HEK293T (cell line): ENCODE measurements at regions not wholly inside any gene's neighbourhood (a gene's known extent, or its start where the extent isn't known, plus 50 kb on each side); places are given as distances from the start of the nearest gene placed in this dataset.

Experiments
- CTCF ChIA-PET: fragments of 350-600 bp; formaldehyde crosslinking; extraction: SDS; loops from one replicate; lab custom pipeline; 2021; ENCODE audit warnings: antibody characterized with exemption, inconsistent platforms; lab: Yijun Ruan, JAX
- POLR2A ChIA-PET: fragments of 350-600 bp; formaldehyde crosslinking; extraction: SDS; loops from one replicate; lab custom pipeline; 2020; ENCODE audit warnings: antibody characterized with exemption, inconsistent platforms; lab: Yijun Ruan, JAX
- DNase-seq: peaks from one replicate; pipeline ENCODE4 v3.0.0; 2012; ENCODE audit warnings: mixed read lengths; ENCODE audit errors: extremely low spot score
- ARNT ChIP-seq: fragments of 450-650 bp; IDR thresholded peaks from 2 replicates; pipeline ENCODE4 v1.6.1; 2017; ENCODE audit warnings: mild to moderate bottlenecking
- BHLHE40 ChIP-seq: fragments of 450-650 bp; IDR thresholded peaks from 2 replicates; pipeline ENCODE4 v1.6.1; 2016; ENCODE audit warnings: mild to moderate bottlenecking, moderate library complexity, borderline replicate concordance
- CTBP1 ChIP-seq: fragments of 450-650 bp; IDR thresholded peaks from 2 replicates; pipeline ENCODE4 v1.6.1; 2016; ENCODE audit warnings: borderline replicate concordance
- ELF4 ChIP-seq: fragments of 450-650 bp; IDR thresholded peaks from 2 replicates; pipeline ENCODE4 v1.6.1; 2017; ENCODE audit warnings: antibody characterized with exemption
- FOXA1 ChIP-seq: fragments of 450-650 bp; IDR thresholded peaks from 2 replicates; pipeline ENCODE4 v1.6.1; 2016; ENCODE audit warnings: mild to moderate bottlenecking
- FOXK2 ChIP-seq: fragments of 450-650 bp; IDR thresholded peaks from 2 replicates; pipeline ENCODE4 v1.6.1; 2016; ENCODE audit warnings: mild to moderate bottlenecking
- FOXM1 ChIP-seq: fragments of 450-650 bp; IDR thresholded peaks from 2 replicates; pipeline ENCODE4 v1.6.1; 2017; ENCODE audit warnings: mild to moderate bottlenecking, borderline replicate concordance
- HDGF ChIP-seq: fragments of 450-650 bp; IDR thresholded peaks from 2 replicates; pipeline ENCODE4 v1.6.1; 2017; ENCODE audit warnings: antibody characterized with exemption, borderline replicate concordance
- L3MBTL2 ChIP-seq: fragments of 450-650 bp; conservative IDR thresholded peaks from 2 replicates; pipeline ENCODE4 v1.6.1; 2016; ENCODE audit warnings: mild to moderate bottlenecking
- LEF1 ChIP-seq: fragments of 450-650 bp; IDR thresholded peaks from 2 replicates; pipeline ENCODE4 v1.6.1; 2017; ENCODE audit warnings: mild to moderate bottlenecking, borderline replicate concordance
- NFRKB ChIP-seq: fragments of 450-650 bp; IDR thresholded peaks from 2 replicates; pipeline ENCODE4 v1.6.1; 2016; ENCODE audit warnings: mild to moderate bottlenecking, moderate library complexity
- PKNOX1 ChIP-seq: fragments of 450-650 bp; IDR thresholded peaks from 2 replicates; pipeline ENCODE4 v1.6.1; 2016
- SP1 ChIP-seq: fragments of 450-650 bp; IDR thresholded peaks from 2 replicates; pipeline ENCODE4 v1.6.1; 2017
- SUZ12 ChIP-seq: fragments of 450-650 bp; IDR thresholded peaks from 2 replicates; pipeline ENCODE4 v1.6.1; 2016; ENCODE audit warnings: mild to moderate bottlenecking
- TARDBP ChIP-seq: fragments of 450-650 bp; IDR thresholded peaks from 2 replicates; pipeline ENCODE4 v1.6.1; 2016
- ZNF384 ChIP-seq: fragments of 450-650 bp; IDR thresholded peaks from 2 replicates; pipeline ENCODE4 v1.6.1; 2016

DNA sequence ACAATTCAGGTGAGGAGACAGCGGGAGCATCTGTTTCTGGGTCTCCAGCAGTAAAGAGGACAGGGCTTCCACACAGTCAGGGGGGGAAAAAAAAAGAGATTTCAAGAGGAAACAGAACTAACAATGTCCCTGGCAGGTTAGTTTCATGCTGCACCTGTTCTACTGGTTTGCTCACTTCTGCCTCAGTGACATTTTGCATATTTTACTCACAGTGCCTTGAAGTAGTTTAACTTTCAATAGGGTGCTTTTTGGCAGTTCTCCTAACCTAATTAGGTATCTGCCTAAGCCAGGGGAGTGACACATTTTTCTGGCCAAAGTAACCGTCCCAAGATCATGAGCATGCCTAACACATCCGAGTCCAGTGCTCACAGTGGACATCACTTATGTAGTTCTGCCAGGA, 109.0 kb upstream of the ALK start:
- CTCF ChIA-PET = no interaction called here
- DNase-seq = no peak
- POLR2A ChIA-PET = no interaction called here
- no peak for TF ChIP-seq ARNT

DNA sequence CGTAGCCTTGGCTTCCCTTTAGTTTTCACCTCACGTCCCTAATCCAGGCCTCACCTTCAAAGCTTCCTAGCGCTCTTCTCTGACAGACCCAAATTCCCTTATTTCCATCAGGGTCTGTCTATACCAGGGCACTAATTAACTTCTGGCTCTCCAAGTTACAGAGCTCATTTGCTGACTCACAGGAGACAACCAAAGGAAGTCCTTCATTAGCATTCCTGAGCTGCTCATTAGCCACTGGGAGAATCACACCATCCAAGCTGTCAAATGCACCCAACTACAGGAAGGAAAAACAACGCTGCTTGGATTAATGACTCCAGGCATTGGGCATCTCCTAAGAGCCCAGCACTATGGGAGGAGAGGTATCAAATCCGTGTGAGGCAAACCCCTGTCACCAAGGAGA, 109.8 kb upstream of the ALK start:
- TF ChIP-seq NFRKB (no peak), LEF1 (no peak), HDGF (no peak), FOXK2 (no peak), ZNF384 (no peak), ELF4 (no peak), BHLHE40 (no peak), PKNOX1 (no peak), SP1 (no peak), FOXA1 (no peak), TARDBP (no peak), ARNT (no peak), CTBP1 (no peak), SUZ12 (no peak), L3MBTL2 (no peak), FOXM1 (no peak)
- DNase-seq = no peak
- ChIA-PET CTCF (no interaction called here), POLR2A (no interaction called here)

- no peak for DNase-seq
- ChIA-PET POLR2A (no interaction called here), CTCF (no interaction called here)
- TF ChIP-seq FOXM1 (no peak), L3MBTL2 (no peak), CTBP1 (no peak), LEF1 (no peak), HDGF (no peak), SP1 (no peak), FOXA1 (no peak), BHLHE40 (no peak), PKNOX1 (no peak), TARDBP (no peak), NFRKB (no peak), ELF4 (no peak), SUZ12 (no peak), ZNF384 (no peak), ARNT (no peak), FOXK2 (no peak)
These were observed 112.6 kb upstream of the YPEL5 start for GRCh38 chr2:30034052-30034775.

DNA sequence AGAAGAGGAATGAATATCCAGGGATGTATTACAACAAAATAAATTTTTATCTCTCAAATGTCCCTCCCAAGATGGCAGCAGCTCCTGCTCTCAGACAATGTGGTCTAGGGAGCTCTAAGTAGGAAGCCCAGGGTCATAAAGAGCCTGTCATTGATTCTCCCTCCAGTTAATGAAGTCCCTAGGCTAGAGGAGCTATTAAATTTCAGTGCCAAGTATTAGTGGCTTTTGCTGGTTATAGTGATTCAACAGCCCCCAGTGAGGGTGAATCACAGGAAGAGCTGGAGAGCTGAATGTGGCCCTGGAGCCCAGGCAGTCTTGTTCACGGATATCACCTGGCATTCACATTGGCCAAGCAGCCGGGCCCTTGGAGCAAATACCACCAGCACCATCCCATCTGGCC, 109.8 kb upstream of the YPEL5 start:
- TF ChIP-seq FOXA1 (no peak), SUZ12 (no peak), FOXM1 (no peak), PKNOX1 (no peak), BHLHE40 (no peak), LEF1 (no peak)
- CTCF ChIA-PET = no interaction called here
- POLR2A ChIA-PET = no interaction called here
- DNase-seq = no peak

- POLR2A ChIA-PET = no interaction called here
- CTCF ChIA-PET = interaction anchor here (1.2 kb wide), 1 partner anchor 13 kb away, joined by 3 read pairs; no protein-coding TSS in a partner anchor
- no peak for DNase-seq
These were observed 108.4 kb upstream of the YPEL5 start for GRCh38 chr2:30038419-30038818.

More at GRCh38 chr2:30038419-30038818, 108.4 kb upstream of the YPEL5 start:
- TF ChIP-seq HDGF (no peak), L3MBTL2 (no peak), FOXM1 (no peak), SUZ12 (no peak), PKNOX1 (no peak), LEF1 (no peak), NFRKB (no peak), FOXA1 (no peak), ELF4 (no peak), BHLHE40 (no peak), ZNF384 (no peak), SP1 (no peak), ARNT (no peak), FOXK2 (no peak), TARDBP (no peak), CTBP1 (no peak)
